Stimulated activated naive CD8-positive, alpha-beta T cell treated with anti-CD3 and anti-CD28 coated beads, Interleukin-15, amount 100 ng/mL, for 72 hours (primary cell): ENCODE measurements at regions not wholly inside any gene's neighbourhood (a gene's known extent, or its start where the extent isn't known, plus 50 kb on each side); places are given as distances from the start of the nearest gene placed in this dataset.
A peak's percentile ranks its signal among the peaks of the same experiment; 100 is the strongest.

Source experiments
- ATAC-seq: fragments of 150-1000 bp; cut with Tn5 transposase; 2 replicates; pipeline ENCODE4 v1.10.0; 2021; ENCODE audit warnings: mild to moderate bottlenecking, moderate library complexity
- DNase-seq, 2 donors: peaks; one replicate each; pipeline ENCODE4 v3.0.0; 2021 to 2022
- H3K27ac Mint-ChIP-seq, 2 donors: one replicate each; pipeline ENCODE4 v1.8.0; 2022; ENCODE audit warnings: mild to moderate bottlenecking in 2 of 2, mixed read lengths in 2 of 2, moderate library complexity in 2 of 2
- H3K27me3 Mint-ChIP-seq: one replicate; pipeline ENCODE4 v1.8.0; 2022; ENCODE audit warnings: mixed read lengths
- H3K4me1 Mint-ChIP-seq: one replicate; pipeline ENCODE4 v1.8.0; 2022; ENCODE audit warnings: mild to moderate bottlenecking, mixed read lengths
- H3K4me3 Mint-ChIP-seq, 2 donors: one replicate each; pipeline ENCODE4 v1.8.0; 2022; ENCODE audit warnings: mild to moderate bottlenecking in 2 of 2, mixed read lengths in 2 of 2, moderate library complexity in 1 of 2
- H3K9me3 Mint-ChIP-seq, 2 donors: one replicate each; pipeline ENCODE4 v1.8.0; 2022; ENCODE audit warnings: mixed read lengths in 2 of 2

GRCh38 chr14:101235335-101236103 is 325.8 kb upstream of the DIO3 start:
- Mint-ChIP-seq H3K27ac (no peak overlapping the region), H3K4me3 (no peak overlapping the region), H3K9me3 (no peaks in the 10 kb centered on the region), H3K27me3 (no peaks in the 10 kb centered on the region), H3K4me1 (no peaks in the 10 kb centered on the region)
- peak; percentile 36 to 45 for DNase-seq
- peak; percentile 62 for ATAC-seq

GRCh38 chr14:101236496-101237251 is 324.6 kb upstream of the DIO3 start:
- ATAC-seq = no peak

GRCh38 chr14:101237252-101237616 is 324.1 kb upstream of the DIO3 start:
- no peaks in the 10 kb centered on the region for H3K4me1 Mint-ChIP-seq
- no peak for DNase-seq
- H3K27ac Mint-ChIP-seq = no peak overlapping the region

More at GRCh38 chr14:101236496-101237251, 324.6 kb upstream of the DIO3 start:
- H3K9me3 Mint-ChIP-seq = peaks cover 0 to 4% of the 10 kb centered on the region in 2 donors
- no peak overlapping the region for H3K4me3 Mint-ChIP-seq
- no peaks in the 10 kb centered on the region for H3K4me1 Mint-ChIP-seq
- H3K27ac Mint-ChIP-seq = no peak overlapping the region
- no peak for DNase-seq
- H3K27me3 Mint-ChIP-seq = peaks cover 9% of the 10 kb centered on the region

GRCh38 chr14:101239065-101239464 is 322.2 kb upstream of the DIO3 start:
- H3K27me3 Mint-ChIP-seq = peaks cover 17% of the 10 kb centered on the region
- ATAC-seq = no peak
- H3K9me3 Mint-ChIP-seq = peaks cover 0 to 4% of the 10 kb centered on the region in 2 donors
- no peak overlapping the region for H3K27ac Mint-ChIP-seq
- DNase-seq = no peak
- no peaks in the 10 kb centered on the region for H3K4me1 Mint-ChIP-seq
- no peak overlapping the region for H3K4me3 Mint-ChIP-seq

More at GRCh38 chr14:101237252-101237616, 324.1 kb upstream of the DIO3 start:
- no peak overlapping the region for H3K4me3 Mint-ChIP-seq
- H3K27me3 Mint-ChIP-seq = peaks cover 10% of the 10 kb centered on the region
- peaks cover 0 to 4% of the 10 kb centered on the region in 2 donors for H3K9me3 Mint-ChIP-seq
- no peak for ATAC-seq

- DNase-seq (no peak), ATAC-seq (no peak)
- Mint-ChIP-seq H3K4me3 (no peak overlapping the region), H3K27me3 (peaks cover 17% of the 10 kb centered on the region), H3K4me1 (no peaks in the 10 kb centered on the region), H3K9me3 (peaks cover 0 to 4% of the 10 kb centered on the region in 2 donors), H3K27ac (peak overlapping the region in 1 of 2 donors; percentile 60)
Observed at GRCh38 chr14:101241147-101241546, 320.1 kb upstream of the DIO3 start.

- no peaks in the 10 kb centered on the region for H3K4me1 Mint-ChIP-seq
- H3K4me3 Mint-ChIP-seq = no peak overlapping the region
- peaks cover 17% of the 10 kb centered on the region for H3K27me3 Mint-ChIP-seq
- ATAC-seq = no peak
- no peak overlapping the region for H3K27ac Mint-ChIP-seq
- H3K9me3 Mint-ChIP-seq = peaks cover 0 to 4% of the 10 kb centered on the region in 2 donors
- no peak for DNase-seq
Observed at GRCh38 chr14:101241807-101242278, 319.5 kb upstream of the DIO3 start.

- ATAC-seq = no peak
- Mint-ChIP-seq H3K4me1 (no peaks in the 10 kb centered on the region), H3K27ac (no peak overlapping the region), H3K4me3 (no peak overlapping the region), H3K27me3 (peaks cover 17% of the 10 kb centered on the region), H3K9me3 (peaks cover 0 to 4% of the 10 kb centered on the region in 2 donors)
- no peak for DNase-seq
Observed at GRCh38 chr14:101242442-101243385, 318.6 kb upstream of the DIO3 start.

GRCh38 chr14:101243587-101244338 is 317.5 kb upstream of the DIO3 start:
- Mint-ChIP-seq H3K27ac (no peak overlapping the region), H3K4me1 (no peaks in the 10 kb centered on the region), H3K4me3 (no peak overlapping the region), H3K27me3 (peaks cover 17% of the 10 kb centered on the region), H3K9me3 (peaks cover 0 to 4% of the 10 kb centered on the region in 2 donors)
- ATAC-seq = no peak
- DNase-seq = no peak

- DNase-seq (no peak), ATAC-seq (no peak)
- H3K4me1 Mint-ChIP-seq = peaks cover 8% of the 10 kb centered on the region
- H3K27ac Mint-ChIP-seq = no peak overlapping the region
- peaks cover 34% of the 10 kb centered on the region for H3K27me3 Mint-ChIP-seq
- H3K9me3 Mint-ChIP-seq = no peaks in the 10 kb centered on the region
- H3K4me3 Mint-ChIP-seq = no peak overlapping the region
Observed at GRCh38 chr14:101246894-101247841, 314.1 kb upstream of the DIO3 start.

- no peak for ATAC-seq
- DNase-seq = no peak
- Mint-ChIP-seq H3K4me3 (no peak overlapping the region), H3K9me3 (no peaks in the 10 kb centered on the region), H3K27ac (no peak overlapping the region), H3K4me1 (peaks cover 17% of the 10 kb centered on the region), H3K27me3 (peaks cover 42% of the 10 kb centered on the region)
Observed at GRCh38 chr14:101247842-101248725, 313.2 kb upstream of the DIO3 start.

- no peak for ATAC-seq
- no peaks in the 10 kb centered on the region for H3K9me3 Mint-ChIP-seq
Observed at GRCh38 chr14:101248840-101249675, 312.2 kb upstream of the DIO3 start.

GRCh38 chr14:101249676-101250036 is 311.6 kb upstream of the DIO3 start:
- Mint-ChIP-seq H3K4me1 (peaks cover 17% of the 10 kb centered on the region), H3K27me3 (peaks cover 52% of the 10 kb centered on the region), H3K4me3 (no peak overlapping the region), H3K9me3 (no peaks in the 10 kb centered on the region), H3K27ac (peak overlapping the region in 1 of 2 donors; percentile 40)
- no peak for DNase-seq
- no peak for ATAC-seq

More at GRCh38 chr14:101248840-101249675, 312.2 kb upstream of the DIO3 start:
- DNase-seq = no peak
- peaks cover 17% of the 10 kb centered on the region for H3K4me1 Mint-ChIP-seq
- no peak overlapping the region for H3K27ac Mint-ChIP-seq
- H3K4me3 Mint-ChIP-seq = no peak overlapping the region
- H3K27me3 Mint-ChIP-seq = peaks cover 46% of the 10 kb centered on the region
